ENCODE measurements at regions not wholly inside any gene's neighbourhood (a gene's known extent, or its start where the extent isn't known, plus 50 kb on each side); places are given as distances from the start of the nearest gene placed in this dataset.

GRCh38 chr7:110420788-110421187 is 670.1 kb upstream of the LRRN3 start:
- in situ Hi-C loops (cut with MboI; ENCODE audit: low sequenced_read_pairs) (no loop called here), dilution Hi-C loops (cut with HindIII; ENCODE audit: low sequenced_read_pairs, unreplicated experiment) (no loop called here), intact Hi-C loops (cut with micrococcal nuclease) (no loop called here)
- Histone ChIP-seq H2AK5ac (ENCODE audit: low read depth, low read length) (no peak overlapping the region), H3K9ac (ENCODE audit: low read depth, low read length) (no peak overlapping the region), H3K18ac (ENCODE audit: low read depth, low read length) (no peak overlapping the region), H2BK15ac (ENCODE audit: low read depth, low read length) (no peak overlapping the region), H3K27ac (ENCODE audit: insufficient read depth, low read length) (no peak overlapping the region), H2AFZ (replicated peaks; ENCODE audit: low read length, poor library complexity) (no peak overlapping the region), H3K4me2 (ENCODE audit: low read depth, low read length) (no peak overlapping the region), H3K14ac (replicated peaks; ENCODE audit: low read depth, low read length) (no peak overlapping the region), H3K56ac (ENCODE audit: extremely low read depth, insufficient read depth, low read length) (no peak overlapping the region), H3K79me1 (ENCODE audit: low read depth in 1 of 2, low read length in 2 of 2) (no peaks in the 10 kb centered on the region), H3K23ac (ENCODE audit: low read depth, low read length) (no peak overlapping the region), H4K5ac (ENCODE audit: low read depth, low read length) (no peak overlapping the region), H3K27me3 (ENCODE audit: control insufficient read depth, insufficient read depth, low read length) (no peaks in the 10 kb centered on the region), H4K8ac (ENCODE audit: low read depth in 2 of 2, low read length in 2 of 2) (no peak overlapping the region), H3K9me3 (ENCODE audit: control insufficient read depth, insufficient read depth, low read length) (no peaks in the 10 kb centered on the region), H3K36me3 (ENCODE audit: control insufficient read depth, insufficient read depth, low read length) (no peaks in the 10 kb centered on the region), H4K91ac (ENCODE audit: insufficient read depth, low read depth, low read length) (no peak overlapping the region), H3K9me1 (ENCODE audit: insufficient read depth, low read length) (no peaks in the 10 kb centered on the region), H3K4ac (ENCODE audit: low read depth, low read length) (no peak overlapping the region), H3K4me1 (ENCODE audit: control insufficient read depth, insufficient read depth, low read length) (no peaks in the 10 kb centered on the region), H2BK5ac (ENCODE audit: low read depth, low read length, poor library complexity, severe bottlenecking) (no peak overlapping the region), H2AK9ac (replicated peaks; ENCODE audit: low read depth, low read length, poor library complexity) (no peak overlapping the region), H4K20me1 (ENCODE audit: insufficient read depth, low read length) (no peaks in the 10 kb centered on the region), H2BK20ac (ENCODE audit: low read depth, low read length) (no peak overlapping the region), H3K4me3 (ENCODE audit: insufficient read depth, low read depth, low read length) (no peak overlapping the region), H2BK120ac (ENCODE audit: low read depth, low read length) (no peak overlapping the region)
- ChIA-PET POLR2A (ENCODE audit: unreplicated experiment) (no interaction called here), CTCF (interaction anchor here (0.6 kb wide), 1 partner anchor 88 kb away, joined by 4 read pairs; no protein-coding TSS in a partner anchor)
- no peak for ATAC-seq (ENCODE audit: low read depth)
- TF ChIP-seq FOS (IDR thresholded peaks at IDR 0.05; ENCODE audit: low read depth, low read length) = no peak
- TF ChIP-seq RCOR1 (IDR thresholded peaks at IDR 0.05; ENCODE audit: insufficient replicate concordance, low read length) = no peak
- no peak for TF ChIP-seq MAFK (IDR thresholded peaks at IDR 0.05; ENCODE audit: low read depth, low read length)
- TF ChIP-seq USF2 (IDR thresholded peaks at IDR 0.05; ENCODE audit: low read depth, low read length) = no peak
- TF ChIP-seq POLR2A (IDR thresholded peaks at IDR 0.05; ENCODE audit: low read depth, low read length) = no peak
- no peak for TF ChIP-seq MXI1 (IDR thresholded peaks at IDR 0.05; ENCODE audit: borderline replicate concordance, low read depth, low read length)
- no peak for TF ChIP-seq NFE2L2 (IDR thresholded peaks at IDR 0.05; ENCODE audit: low read depth, low read length)
- no peak for TF ChIP-seq SMC3 (IDR thresholded peaks at IDR 0.05; ENCODE audit: low read depth, low read length)
- no peak for TF ChIP-seq CEBPB (IDR thresholded peaks at IDR 0.05; ENCODE audit: low read depth, low read length)
- TF ChIP-seq, protein P1, sequence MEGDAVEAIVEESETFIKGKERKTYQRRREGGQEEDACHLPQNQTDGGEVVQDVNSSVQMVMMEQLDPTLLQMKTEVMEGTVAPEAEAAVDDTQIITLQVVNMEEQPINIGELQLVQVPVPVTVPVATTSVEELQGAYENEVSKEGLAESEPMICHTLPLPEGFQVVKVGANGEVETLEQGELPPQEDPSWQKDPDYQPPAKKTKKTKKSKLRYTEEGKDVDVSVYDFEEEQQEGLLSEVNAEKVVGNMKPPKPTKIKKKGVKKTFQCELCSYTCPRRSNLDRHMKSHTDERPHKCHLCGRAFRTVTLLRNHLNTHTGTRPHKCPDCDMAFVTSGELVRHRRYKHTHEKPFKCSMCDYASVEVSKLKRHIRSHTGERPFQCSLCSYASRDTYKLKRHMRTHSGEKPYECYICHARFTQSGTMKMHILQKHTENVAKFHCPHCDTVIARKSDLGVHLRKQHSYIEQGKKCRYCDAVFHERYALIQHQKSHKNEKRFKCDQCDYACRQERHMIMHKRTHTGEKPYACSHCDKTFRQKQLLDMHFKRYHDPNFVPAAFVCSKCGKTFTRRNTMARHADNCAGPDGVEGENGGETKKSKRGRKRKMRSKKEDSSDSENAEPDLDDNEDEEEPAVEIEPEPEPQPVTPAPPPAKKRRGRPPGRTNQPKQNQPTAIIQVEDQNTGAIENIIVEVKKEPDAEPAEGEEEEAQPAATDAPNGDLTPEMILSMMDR (conservative IDR thresholded peaks at IDR 0.05; ENCODE audit: low read depth, low read length) = no peak
- no peak for TF ChIP-seq BHLHE40 (IDR thresholded peaks at IDR 0.05; ENCODE audit: low read depth, low read length)
- TF ChIP-seq, protein P2, sequence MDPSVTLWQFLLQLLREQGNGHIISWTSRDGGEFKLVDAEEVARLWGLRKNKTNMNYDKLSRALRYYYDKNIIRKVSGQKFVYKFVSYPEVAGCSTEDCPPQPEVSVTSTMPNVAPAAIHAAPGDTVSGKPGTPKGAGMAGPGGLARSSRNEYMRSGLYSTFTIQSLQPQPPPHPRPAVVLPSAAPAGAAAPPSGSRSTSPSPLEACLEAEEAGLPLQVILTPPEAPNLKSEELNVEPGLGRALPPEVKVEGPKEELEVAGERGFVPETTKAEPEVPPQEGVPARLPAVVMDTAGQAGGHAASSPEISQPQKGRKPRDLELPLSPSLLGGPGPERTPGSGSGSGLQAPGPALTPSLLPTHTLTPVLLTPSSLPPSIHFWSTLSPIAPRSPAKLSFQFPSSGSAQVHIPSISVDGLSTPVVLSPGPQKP (IDR thresholded peaks at IDR 0.05; ENCODE audit: borderline replicate concordance, low read depth, low read length) = no peak
- TF ChIP-seq CHD1 (IDR thresholded peaks at IDR 0.05; ENCODE audit: low read depth, low read length) = no peak
- no peak for TF ChIP-seq MAZ (IDR thresholded peaks at IDR 0.05; ENCODE audit: borderline replicate concordance, low read depth, low read length)
- no peak for TF ChIP-seq RAD21 (IDR thresholded peaks at IDR 0.05; ENCODE audit: low read length)
- TF ChIP-seq RFX5 (IDR thresholded peaks at IDR 0.05; ENCODE audit: low read depth, low read length) = no peak
- no CpG with 5 or more reads among the region's 1 CpG for WGBS, 2 experiments (ENCODE audit: extremely low coverage in 2 of 2, insufficient read length in 1 of 2)
- no peak for DNase-seq
- no TSS peak for BruUV-seq (replicated peaks)
